K562 (cell line): ENCODE measurements at regions not wholly inside any gene's neighbourhood (a gene's known extent, or its start where the extent isn't known, plus 50 kb on each side); places are given as distances from the start of the nearest gene placed in this dataset.

Experiments used
- ATAC-seq: fragments of 200-7000 bp; cut with Tn5 transposase; 3 replicates; pipeline ENCODE4 v1.9.1; 2020; ENCODE audit warnings: moderate library complexity
- BruUV-seq: library from RNA; stranded (reverse); fragments of 400-500 nt; replicated peaks from 2 replicates; lab custom pipeline; 2021; lab: Mats Ljungman, UMichigan
- CTCF ChIA-PET: fragments of 300-600 bp; formaldehyde crosslinking; extraction: SDS; loops from one replicate; lab custom pipeline; 2021; ENCODE audit warnings: low intra/inter-chr PET ratio; lab: Yijun Ruan, JAX
- POLR2A ChIA-PET: fragments of 300-600, 350-650 bp; sonication (Branson Sonifier 250); formaldehyde crosslinking; extraction: SDS; loops from one replicate; lab custom pipeline; 2021; ENCODE audit warnings: antibody characterized with exemption, inconsistent platforms; lab: Yijun Ruan, JAX
- DNase-seq, 4 experiments: peaks; one replicate each; pipeline versions ENCODE4 v3.0.0 to v3.0.0-alpha.2; 2011 to 2018; ENCODE audit warnings: low spot score in 3 of 4, mixed read lengths in 3 of 4; ENCODE audit errors: extremely low read depth in 1 of 4
- FAIRE-seq: peaks from 2 replicates; lab custom pipeline; 2011; peaks lifted over from hg19 to GRCh38; lab: Jason Lieb, UNC
- H2AFZ ChIP-seq: 2 replicates; pipeline ENCODE4 v1.6.0; 2011; ENCODE audit warnings: low read depth, low read length, control low read depth, inconsistent platforms
- H3K27ac ChIP-seq: fragments of 200-600 bp; 3 replicates; pipeline ENCODE4 v1.8.0; 2011; ENCODE audit warnings: low read depth, mild to moderate bottlenecking, control low read depth, inconsistent platforms, low read length, moderate library complexity, mixed read lengths; ENCODE audit errors: extremely low read depth
- H3K27me3 ChIP-seq, 2 experiments: fragments of 300-600 bp in 1 of 2; 2 replicates in 1 of 2; 3 replicates in 1 of 2; pipeline versions ENCODE4 v1.6.0 to v1.8.0; 2011; ENCODE audit warnings: inconsistent platforms in 2 of 2, low read length in 2 of 2, mild to moderate bottlenecking in 1 of 2, mixed read lengths in 1 of 2, moderate library complexity in 1 of 2; ENCODE audit not compliant: control insufficient read depth in 2 of 2, insufficient read depth in 2 of 2
- H3K36me3 ChIP-seq: fragments of 300-600 bp; 3 replicates; pipeline ENCODE4 v1.8.0; 2011; ENCODE audit warnings: mild to moderate bottlenecking, low read length, inconsistent platforms; ENCODE audit not compliant: control insufficient read depth, insufficient read depth
- H3K4me1 ChIP-seq, 2 experiments: fragments of 200-600 bp in 1 of 2; replicated peaks in 1 of 2; 2 replicates in 1 of 2; 3 replicates in 1 of 2; pipeline versions ENCODE4 v1.5.1 to v1.8.0; 2011; ENCODE audit warnings: inconsistent platforms in 2 of 2, low read length in 2 of 2, mild to moderate bottlenecking in 1 of 2, mixed read lengths in 1 of 2, moderate library complexity in 1 of 2; ENCODE audit not compliant: control insufficient read depth in 2 of 2, insufficient read depth in 2 of 2
- H3K4me2 ChIP-seq: 2 replicates; pipeline ENCODE4 v1.6.1; 2011; ENCODE audit warnings: low read length, control low read depth, inconsistent platforms, mixed read lengths; ENCODE audit not compliant: insufficient read depth
- H3K4me3 ChIP-seq: fragments of 200-600 bp; sonication (generic), shearing (Covaris generic); 2 replicates; pipeline ENCODE4 v1.5.1; 2016; ENCODE audit warnings: control low read depth, inconsistent platforms
- H3K79me2 ChIP-seq: fragments of 200-600 bp; 3 replicates; pipeline ENCODE4 v1.8.0; 2011; ENCODE audit warnings: low read length, inconsistent platforms; ENCODE audit not compliant: control insufficient read depth, insufficient read depth
- H3K9ac ChIP-seq, 2 experiments: 2 replicates each; pipeline versions ENCODE4 v1.6.0 to v1.6.1; 2011; ENCODE audit warnings: low read depth in 2 of 2, low read length in 2 of 2, control low read depth in 1 of 2, inconsistent platforms in 1 of 2, mild to moderate bottlenecking in 1 of 2, mixed read lengths in 1 of 2; ENCODE audit not compliant: insufficient read depth in 1 of 2
- H3K9me1 ChIP-seq: one replicate; pipeline ENCODE4 v1.6.0; 2011; ENCODE audit warnings: inconsistent platforms, mild to moderate bottlenecking, low read length, moderate library complexity; ENCODE audit not compliant: control insufficient read depth, insufficient read depth
- H3K9me3 ChIP-seq: replicated peaks from 2 replicates; pipeline ENCODE4 v1.5.1; 2011; ENCODE audit warnings: low read depth, low read length, inconsistent platforms; ENCODE audit not compliant: control insufficient read depth, insufficient read depth
- H4K20me1 ChIP-seq: replicated peaks from 2 replicates; pipeline ENCODE4 v1.6.1; 2011; ENCODE audit warnings: low read length, inconsistent platforms, mixed read lengths; ENCODE audit not compliant: control insufficient read depth, insufficient read depth
- CREB3L1 ChIP-seq: fragments of 450-650 bp; IDR thresholded peaks from 2 replicates; pipeline ENCODE4 v1.6.1; 2014; ENCODE audit warnings: low read depth, mild to moderate bottlenecking, moderate library complexity, borderline replicate concordance
- ELF2 ChIP-seq: fragments of 250-450 bp; sonication (Bioruptor Pico); IDR thresholded peaks from 2 replicates; pipeline ENCODE4 v1.5.0; 2021; ENCODE audit warnings: mild to moderate bottlenecking
- ESRRA ChIP-seq: fragments of 450-650 bp; IDR thresholded peaks from 2 replicates; pipeline ENCODE4 v1.6.1; 2014; ENCODE audit warnings: low read depth, mild to moderate bottlenecking, moderate library complexity, borderline replicate concordance
- IFI16 ChIP-seq: fragments of 250-450 bp; sonication (Bioruptor Pico); IDR thresholded peaks from 2 replicates; pipeline ENCODE4 v2.1.2; 2022; ENCODE audit warnings: mild to moderate bottlenecking, inconsistent platforms
- MCM2 ChIP-seq: fragments of 450-650 bp; IDR thresholded peaks from 2 replicates; pipeline ENCODE4 v1.6.1; 2017; ENCODE audit warnings: low read depth, mild to moderate bottlenecking
- MECOM ChIP-seq: fragments of 250-450 bp; sonication (Bioruptor Pico); IDR thresholded peaks from 2 replicates; pipeline ENCODE4 v1.8.0; 2022; ENCODE audit warnings: inconsistent platforms
- NFRKB ChIP-seq: fragments of 450-650 bp; IDR thresholded peaks from 2 replicates; pipeline ENCODE4 v1.6.1; 2016; ENCODE audit warnings: low read depth
- NR2C2 ChIP-seq, 2 experiments: fragments of 200-800 bp in 1 of 2; sonication (Bioruptor generic) in 1 of 2; sonication (generic) in 1 of 2; formaldehyde crosslinking in 1 of 2; IDR thresholded peaks; 2 replicates each; pipeline versions ENCODE4 v1.6.1 to v1.8.0; 2016 to 2022; ENCODE audit warnings: mild to moderate bottlenecking in 1 of 2, missing compliant biosample characterization in 1 of 2, missing genetic modification characterization in 1 of 2, missing genetic modification reagents in 1 of 2
- PCBP2 ChIP-seq: fragments of 200-400 bp; formaldehyde crosslinking; IDR thresholded peaks from 2 replicates; pipeline ENCODE4 v1.6.1; 2018; ENCODE audit warnings: low read length, low read depth, mild to moderate bottlenecking, moderate library complexity; ENCODE audit not compliant: poor library complexity, severe bottlenecking
- POLR2AphosphoS2 ChIP-seq: IDR thresholded peaks from 2 replicates; pipeline ENCODE4 v1.6.1; 2012; ENCODE audit warnings: low read length, improper control_type of control experiment
- PTRF ChIP-seq: fragments of 450-650 bp; IDR thresholded peaks from 2 replicates; pipeline ENCODE4 v1.6.1; 2016; ENCODE audit warnings: mild to moderate bottlenecking, missing genetic modification characterization, missing compliant biosample characterization
- RNF2 ChIP-seq: sonication (generic); IDR thresholded peaks from 2 replicates; pipeline ENCODE4 v1.6.1; 2016
- STAT5A ChIP-seq: IDR thresholded peaks from 2 replicates; pipeline ENCODE4 v1.6.1; 2012; ENCODE audit warnings: low read length, inconsistent platforms, borderline replicate concordance
- TRIM24 ChIP-seq, 2 experiments: fragments of 450-650 bp; IDR thresholded peaks; 2 replicates each; pipeline ENCODE4 v1.6.1; 2016
- ZEB2 ChIP-seq: fragments of 450-650 bp; IDR thresholded peaks from 2 replicates; pipeline ENCODE4 v1.6.1; 2016
- ZNF140 ChIP-seq: fragments of 250-450 bp; sonication (Bioruptor Pico); IDR thresholded peaks from 2 replicates; pipeline ENCODE4 v1.8.0; 2021; ENCODE audit warnings: moderate library complexity, mild to moderate bottlenecking, inconsistent platforms
- ZNF316 ChIP-seq: fragments of 450-650 bp; IDR thresholded peaks from 2 replicates; pipeline ENCODE4 v1.6.1; 2016
- WGBS: fragments of 100-300 bp; shearing (Covaris generic); methylation state at CpG from one replicate; pipeline ENCODE4 v1.1.6; 2016; ENCODE audit warnings: low coverage, mixed read lengths; ENCODE audit not compliant: insufficient coverage; ENCODE audit errors: missing lambda C conversion rate; 5-methylcytosine and 5-hydroxymethylcytosine counted together
- in situ Hi-C: fragments of 300-500 bp; cut with MboI; formaldehyde crosslinking; loops from 4 replicates; pipeline ENCODE4 v1.15.0; 2018; ENCODE audit warnings: inconsistent platforms, mixed read lengths
- intact Hi-C: fragments of 100-400 bp; cut with micrococcal nuclease; formaldehyde crosslinking; loops from 2 replicates; pipeline ENCODE4 v1.14.2; 2022
- TF ChIP-seq, protein P1 (sequence below): sonication (generic); formaldehyde crosslinking; IDR thresholded peaks from 2 replicates; pipeline ENCODE4 v1.8.0; 2022; ENCODE audit warnings: mild to moderate bottlenecking, missing genetic modification reagents

GRCh38 chr22:49242480-49242879 is 585.2 kb downstream of the BRD1 start:
- DNase-seq (no peak), ATAC-seq (no peak), FAIRE-seq (no peak)
- H3K4me2 ChIP-seq, result no peak overlapping the region
- no peaks in the 10 kb centered on the region for H3K4me1 ChIP-seq
- no peak overlapping the region for H3K9ac ChIP-seq
- no peak overlapping the region for H2AFZ ChIP-seq
- H3K27ac ChIP-seq, result no peak overlapping the region
- POLR2A ChIA-PET, result no interaction called here
- no peak overlapping the region for H3K4me3 ChIP-seq
- H4K20me1 ChIP-seq, result no peaks in the 10 kb centered on the region
- no peaks in the 10 kb centered on the region for H3K36me3 ChIP-seq
- no peaks in the 10 kb centered on the region for H3K9me3 ChIP-seq
- no peaks in the 10 kb centered on the region; a peak in 1 of 5 replicates for H3K27me3 ChIP-seq
- intact Hi-C loops, result no loop called here
- H3K79me2 ChIP-seq, result no peaks in the 10 kb centered on the region
- in situ Hi-C loops, result no loop called here
- CTCF ChIA-PET, result no interaction called here
- 0% methylated on average over 2 of the region's 3 CpGs for WGBS
- TF ChIP-seq, protein P1, sequence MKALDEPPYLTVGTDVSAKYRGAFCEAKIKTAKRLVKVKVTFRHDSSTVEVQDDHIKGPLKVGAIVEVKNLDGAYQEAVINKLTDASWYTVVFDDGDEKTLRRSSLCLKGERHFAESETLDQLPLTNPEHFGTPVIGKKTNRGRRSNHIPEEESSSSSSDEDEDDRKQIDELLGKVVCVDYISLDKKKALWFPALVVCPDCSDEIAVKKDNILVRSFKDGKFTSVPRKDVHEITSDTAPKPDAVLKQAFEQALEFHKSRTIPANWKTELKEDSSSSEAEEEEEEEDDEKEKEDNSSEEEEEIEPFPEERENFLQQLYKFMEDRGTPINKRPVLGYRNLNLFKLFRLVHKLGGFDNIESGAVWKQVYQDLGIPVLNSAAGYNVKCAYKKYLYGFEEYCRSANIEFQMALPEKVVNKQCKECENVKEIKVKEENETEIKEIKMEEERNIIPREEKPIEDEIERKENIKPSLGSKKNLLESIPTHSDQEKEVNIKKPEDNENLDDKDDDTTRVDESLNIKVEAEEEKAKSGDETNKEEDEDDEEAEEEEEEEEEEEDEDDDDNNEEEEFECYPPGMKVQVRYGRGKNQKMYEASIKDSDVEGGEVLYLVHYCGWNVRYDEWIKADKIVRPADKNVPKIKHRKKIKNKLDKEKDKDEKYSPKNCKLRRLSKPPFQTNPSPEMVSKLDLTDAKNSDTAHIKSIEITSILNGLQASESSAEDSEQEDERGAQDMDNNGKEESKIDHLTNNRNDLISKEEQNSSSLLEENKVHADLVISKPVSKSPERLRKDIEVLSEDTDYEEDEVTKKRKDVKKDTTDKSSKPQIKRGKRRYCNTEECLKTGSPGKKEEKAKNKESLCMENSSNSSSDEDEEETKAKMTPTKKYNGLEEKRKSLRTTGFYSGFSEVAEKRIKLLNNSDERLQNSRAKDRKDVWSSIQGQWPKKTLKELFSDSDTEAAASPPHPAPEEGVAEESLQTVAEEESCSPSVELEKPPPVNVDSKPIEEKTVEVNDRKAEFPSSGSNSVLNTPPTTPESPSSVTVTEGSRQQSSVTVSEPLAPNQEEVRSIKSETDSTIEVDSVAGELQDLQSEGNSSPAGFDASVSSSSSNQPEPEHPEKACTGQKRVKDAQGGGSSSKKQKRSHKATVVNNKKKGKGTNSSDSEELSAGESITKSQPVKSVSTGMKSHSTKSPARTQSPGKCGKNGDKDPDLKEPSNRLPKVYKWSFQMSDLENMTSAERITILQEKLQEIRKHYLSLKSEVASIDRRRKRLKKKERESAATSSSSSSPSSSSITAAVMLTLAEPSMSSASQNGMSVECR (CRISPR knock-in tag), result no peak
- TF ChIP-seq PCBP2 (no peak), PTRF (no peak), MCM2 (no peak), ZEB2 (no peak), ESRRA (no peak), TRIM24 (IDR thresholded peaks at IDR 0.05) (no peak), ZNF316 (no peak), RNF2 (no peak), ZNF140 (CRISPR knock-in tag) (no peak), MECOM (no peak), POLR2AphosphoS2 (no peak), STAT5A (no peak), NFRKB (no peak), NR2C2 (CRISPR knock-in tag; IDR thresholded peaks at IDR 0.05) (no peak), NR2C2 (tag; IDR thresholded peaks at IDR 0.05) (no peak), IFI16 (CRISPR knock-in tag) (no peak), CREB3L1 (no peak), ELF2 (CRISPR knock-in tag) (no peak)
- no TSS peak for BruUV-seq
- H3K9me1 ChIP-seq, result peaks cover 2% of the 10 kb centered on the region
